KMS-11 (cell line): ENCODE measurements at regions not wholly inside any gene's neighbourhood (a gene's known extent, or its start where the extent isn't known, plus 50 kb on each side); places are given as distances from the start of the nearest gene placed in this dataset.

ENCODE experiments used
- H2AFZ ChIP-seq: fragments of 200-600 bp; sonication (generic); 2 replicates; pipeline ENCODE4 v1.6.1; 2016; ENCODE audit warnings: antibody characterized with exemption, mixed run types, low read depth
- H3K27ac ChIP-seq: fragments of 200-600 bp; sonication (generic); 2 replicates; pipeline ENCODE4 v1.6.1; 2016; ENCODE audit warnings: mild to moderate bottlenecking, mixed run types
- H3K27me3 ChIP-seq: fragments of 200-600 bp; sonication (generic); 2 replicates; pipeline ENCODE4 v1.6.1; 2017; ENCODE audit warnings: mild to moderate bottlenecking, low read depth, mixed run types, moderate library complexity; ENCODE audit not compliant: insufficient read depth
- H3K36me3 ChIP-seq: fragments of 200-600 bp; sonication (generic); 2 replicates; pipeline ENCODE4 v1.6.1; 2017; ENCODE audit warnings: mild to moderate bottlenecking, mixed run types; ENCODE audit not compliant: insufficient read depth
- H3K4me1 ChIP-seq: fragments of 200-600 bp; sonication (generic); 2 replicates; pipeline ENCODE4 v1.6.1; 2016; ENCODE audit warnings: mild to moderate bottlenecking, low read depth, mixed run types; ENCODE audit not compliant: poor library complexity, severe bottlenecking
- H3K4me2 ChIP-seq: fragments of 200-600 bp; sonication (generic); 2 replicates; pipeline ENCODE4 v1.7.0; 2016; ENCODE audit warnings: mild to moderate bottlenecking, mixed run types
- H3K4me3 ChIP-seq: fragments of 200-600 bp; sonication (generic); IDR thresholded peaks from 2 replicates; pipeline ENCODE4 v1.6.1; 2017; ENCODE audit warnings: low read depth, low read length, mixed read lengths; ENCODE audit not compliant: insufficient read depth
- H3K79me2 ChIP-seq: fragments of 200-600 bp; sonication (generic); 2 replicates; pipeline ENCODE4 v1.6.1; 2016; ENCODE audit warnings: low read depth, mixed run types; ENCODE audit not compliant: insufficient read depth
- H3K9ac ChIP-seq: fragments of 200-600 bp; sonication (generic); 2 replicates; pipeline ENCODE4 v1.6.1; 2016; ENCODE audit warnings: mild to moderate bottlenecking, mixed run types
- H4K20me1 ChIP-seq: fragments of 200-600 bp; sonication (generic); 2 replicates; pipeline ENCODE4 v1.6.1; 2016; ENCODE audit warnings: mild to moderate bottlenecking, mixed run types; ENCODE audit not compliant: insufficient read depth
- TF ChIP-seq, protein P1 (sequence below): fragments of 200-600 bp; sonication (generic); conservative IDR thresholded peaks from 2 replicates; pipeline ENCODE4 v1.6.1; 2017; ENCODE audit warnings: low read depth, mild to moderate bottlenecking, antibody characterized with exemption, low read length, moderate library complexity, mixed read lengths

DNA sequence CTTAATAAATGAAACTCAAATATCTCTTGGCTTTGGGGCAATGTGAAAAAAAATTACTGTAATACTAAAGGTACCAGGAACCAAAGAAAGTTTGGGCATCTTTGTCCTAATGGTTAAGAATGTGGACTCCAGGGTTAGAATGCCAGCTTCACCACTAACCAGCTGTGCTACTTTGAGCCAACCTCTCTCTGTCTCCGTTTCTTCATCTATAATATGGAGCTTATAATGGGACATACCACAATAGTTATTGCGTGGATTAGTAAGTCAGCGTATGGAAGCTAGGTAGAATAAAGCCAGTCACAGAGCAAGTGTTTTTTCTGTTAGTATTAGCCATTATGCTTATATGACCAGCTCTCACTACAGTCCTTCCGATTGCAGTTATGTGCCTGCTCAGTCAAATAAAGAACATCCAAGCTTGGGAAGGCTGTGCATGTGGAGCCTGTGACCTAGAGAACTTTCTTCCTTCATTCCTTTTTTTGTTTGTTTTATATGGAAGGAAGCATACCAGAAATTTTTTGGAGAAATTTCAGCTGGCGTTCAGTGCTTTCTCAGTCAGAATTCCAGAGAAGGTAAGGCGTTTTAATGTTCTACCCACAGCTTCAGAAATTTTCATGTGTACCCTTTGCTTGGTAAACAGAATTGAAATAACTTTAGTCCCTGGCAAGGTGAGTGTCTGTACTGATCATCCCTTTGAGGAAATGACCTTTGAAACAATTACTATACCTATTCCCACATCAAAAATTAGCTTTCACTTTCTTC lies 114.0 kb upstream of the RND3 start:
- Histone ChIP-seq H3K27ac (no peak overlapping the region), H3K27me3 (no peaks in the 10 kb centered on the region), H4K20me1 (no peaks in the 10 kb centered on the region), H3K79me2 (no peaks in the 10 kb centered on the region), H3K4me1 (no peaks in the 10 kb centered on the region), H3K4me2 (no peak overlapping the region), H3K36me3 (no peaks in the 10 kb centered on the region), H3K4me3 (no peak overlapping the region), H2AFZ (no peak overlapping the region), H3K9ac (no peak overlapping the region)
- TF ChIP-seq, protein P1, sequence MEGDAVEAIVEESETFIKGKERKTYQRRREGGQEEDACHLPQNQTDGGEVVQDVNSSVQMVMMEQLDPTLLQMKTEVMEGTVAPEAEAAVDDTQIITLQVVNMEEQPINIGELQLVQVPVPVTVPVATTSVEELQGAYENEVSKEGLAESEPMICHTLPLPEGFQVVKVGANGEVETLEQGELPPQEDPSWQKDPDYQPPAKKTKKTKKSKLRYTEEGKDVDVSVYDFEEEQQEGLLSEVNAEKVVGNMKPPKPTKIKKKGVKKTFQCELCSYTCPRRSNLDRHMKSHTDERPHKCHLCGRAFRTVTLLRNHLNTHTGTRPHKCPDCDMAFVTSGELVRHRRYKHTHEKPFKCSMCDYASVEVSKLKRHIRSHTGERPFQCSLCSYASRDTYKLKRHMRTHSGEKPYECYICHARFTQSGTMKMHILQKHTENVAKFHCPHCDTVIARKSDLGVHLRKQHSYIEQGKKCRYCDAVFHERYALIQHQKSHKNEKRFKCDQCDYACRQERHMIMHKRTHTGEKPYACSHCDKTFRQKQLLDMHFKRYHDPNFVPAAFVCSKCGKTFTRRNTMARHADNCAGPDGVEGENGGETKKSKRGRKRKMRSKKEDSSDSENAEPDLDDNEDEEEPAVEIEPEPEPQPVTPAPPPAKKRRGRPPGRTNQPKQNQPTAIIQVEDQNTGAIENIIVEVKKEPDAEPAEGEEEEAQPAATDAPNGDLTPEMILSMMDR, result no peak

DNA sequence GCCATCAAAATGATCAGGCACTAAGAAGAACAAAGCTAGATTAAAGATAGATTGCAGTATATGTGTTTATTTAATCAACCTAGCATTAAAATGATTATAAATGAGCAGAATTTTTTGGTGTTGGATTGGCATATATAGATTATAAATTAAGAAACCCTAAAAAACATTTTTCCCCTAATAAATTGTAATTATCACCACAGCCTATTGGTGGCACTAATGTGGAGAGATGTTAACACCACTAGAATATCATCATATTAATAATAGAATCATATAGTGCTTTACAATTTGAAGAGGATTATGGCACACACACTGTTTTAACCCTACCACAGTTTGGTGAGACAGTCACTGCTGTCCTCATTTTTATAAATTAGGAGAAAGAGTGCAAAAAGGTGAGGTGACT lies 112.4 kb upstream of the RND3 start:
- no peak overlapping the region for H3K4me3 ChIP-seq
- H3K27me3 ChIP-seq, result no peaks in the 10 kb centered on the region
- H3K9ac ChIP-seq, result no peak overlapping the region
- H3K36me3 ChIP-seq, result no peaks in the 10 kb centered on the region
- H3K4me1 ChIP-seq, result no peaks in the 10 kb centered on the region
- no peaks in the 10 kb centered on the region for H4K20me1 ChIP-seq
- no peak overlapping the region for H3K4me2 ChIP-seq
- no peaks in the 10 kb centered on the region for H3K79me2 ChIP-seq
- H3K27ac ChIP-seq, result no peak overlapping the region
- TF ChIP-seq, protein P1, result peak; percentile 39
- H2AFZ ChIP-seq, result no peak overlapping the region

DNA sequence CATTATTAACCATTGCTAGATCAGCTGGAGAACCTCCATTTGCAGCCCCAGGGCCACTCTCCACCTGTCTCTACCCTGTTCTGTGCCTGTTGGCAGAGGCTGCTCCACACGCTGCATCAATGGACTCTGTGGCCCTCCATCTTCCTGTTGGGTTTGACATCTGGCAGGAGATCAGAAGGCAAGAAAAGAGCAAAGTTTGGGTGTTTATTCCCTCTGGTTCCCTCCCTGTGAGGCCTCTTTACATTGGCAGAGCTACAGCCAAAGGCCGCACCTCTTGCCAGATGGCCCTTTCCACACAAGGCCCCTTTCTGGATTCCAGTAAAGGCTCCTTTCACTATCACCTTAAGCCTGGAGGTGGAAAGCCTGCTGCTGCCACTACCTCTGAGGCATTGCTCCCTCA lies 110.9 kb upstream of the RND3 start:
- Histone ChIP-seq H3K4me1 (no peaks in the 10 kb centered on the region), H2AFZ (no peak overlapping the region), H3K79me2 (no peaks in the 10 kb centered on the region), H3K27ac (no peak overlapping the region), H3K9ac (no peak overlapping the region), H3K27me3 (no peaks in the 10 kb centered on the region), H3K4me2 (no peak overlapping the region), H3K4me3 (no peak overlapping the region), H3K36me3 (no peaks in the 10 kb centered on the region), H4K20me1 (no peaks in the 10 kb centered on the region)
- TF ChIP-seq, protein P1, result no peak

DNA sequence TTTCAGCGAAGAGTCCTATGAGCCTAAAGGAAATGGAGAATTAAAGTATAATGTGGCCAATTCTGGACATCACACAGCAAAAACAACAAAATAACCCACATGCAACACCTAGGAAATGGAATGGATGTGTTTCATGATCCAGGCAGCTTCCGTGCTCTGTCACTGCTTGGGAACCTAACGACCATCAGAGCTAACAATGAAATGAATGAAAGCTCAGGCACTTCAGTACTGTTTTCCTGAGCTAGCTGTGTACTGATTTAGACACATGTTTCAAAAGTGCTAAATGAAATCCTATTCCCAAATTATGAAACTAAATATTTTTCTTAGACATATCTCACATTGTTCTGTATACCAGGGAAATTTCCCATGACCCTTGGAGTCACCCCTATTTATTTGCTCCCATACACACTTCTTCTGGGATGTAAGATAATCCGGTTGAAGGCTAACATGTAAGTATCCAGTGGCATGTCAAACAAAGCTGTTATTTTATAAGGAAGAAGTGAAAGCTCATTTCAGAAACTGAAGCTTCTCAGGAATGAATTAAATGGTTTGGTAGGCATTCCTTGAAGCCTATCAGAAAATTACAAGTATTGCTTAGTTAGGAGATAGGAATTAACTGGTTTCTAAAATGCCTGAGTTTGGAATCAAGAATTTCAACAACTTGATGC lies 108.5 kb upstream of the RND3 start:
- Histone ChIP-seq H3K79me2 (no peaks in the 10 kb centered on the region), H3K4me2 (no peak overlapping the region), H2AFZ (no peak overlapping the region), H3K9ac (no peak overlapping the region), H3K4me3 (no peak overlapping the region), H3K27ac (no peak overlapping the region), H3K27me3 (no peaks in the 10 kb centered on the region), H3K36me3 (no peaks in the 10 kb centered on the region), H4K20me1 (no peaks in the 10 kb centered on the region), H3K4me1 (peaks cover 5% of the 10 kb centered on the region)
- TF ChIP-seq, protein P1, result no peak
